ENCODE measurements at regions not wholly inside any gene's neighbourhood (a gene's known extent, or its start where the extent isn't known, plus 50 kb on each side); places are given as distances from the start of the nearest gene placed in this dataset.

DNA sequence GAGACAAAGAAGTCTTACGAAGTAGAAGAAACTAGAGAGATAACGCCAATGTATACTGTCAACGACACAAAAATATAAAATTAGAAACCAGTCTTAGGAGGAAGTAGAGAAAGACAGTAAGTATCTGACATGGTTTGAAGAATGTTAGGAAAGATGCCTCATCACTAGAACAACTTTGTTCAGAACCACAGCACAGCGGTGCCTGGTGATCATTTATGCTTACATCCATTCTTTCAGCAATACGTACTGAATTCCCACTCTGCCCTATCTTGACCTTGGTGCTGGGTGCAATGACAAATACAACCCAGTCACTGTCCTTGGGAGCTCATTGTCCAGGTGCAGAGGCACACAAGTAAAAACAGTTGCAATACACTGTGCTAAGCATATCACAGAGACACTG is 104.4 kb downstream of the TM2D1 start:
- H3K27ac ChIP-seq (ENCODE audit: low read depth, low read length), result no peak overlapping the region
- H3K79me1 ChIP-seq (ENCODE audit: low read depth, low read length), result no peaks in the 10 kb centered on the region
- no peak overlapping the region for H2BK15ac ChIP-seq (ENCODE audit: low read length)
- H3K9ac ChIP-seq (replicated peaks in 1 of 4; ENCODE audit: extremely low read depth in 1 of 4, low read depth in 3 of 4, low read length in 3 of 4), result no peak overlapping the region
- no peak overlapping the region for H3K23ac ChIP-seq (ENCODE audit: insufficient read length)
- H2BK20ac ChIP-seq (ENCODE audit: low read length), result no peak overlapping the region
- H3K4me3 ChIP-seq (ENCODE audit: extremely low read depth in 1 of 4, insufficient read depth in 2 of 4, low read depth in 3 of 4, low read length in 4 of 4), result no peak overlapping the region
- H4K20me1 ChIP-seq (replicated peaks in 1 of 2; ENCODE audit: control insufficient read depth in 1 of 2, insufficient read depth in 2 of 2, low read length in 2 of 2), result no peaks in the 10 kb centered on the region
- H3K79me2 ChIP-seq (ENCODE audit: control insufficient read depth in 1 of 2, insufficient read depth in 2 of 2, low read length in 2 of 2), result no peaks in the 10 kb centered on the region
- no peak overlapping the region for H2BK120ac ChIP-seq (replicated peaks; ENCODE audit: low read depth, low read length)
- H3K4ac ChIP-seq (replicated peaks; ENCODE audit: insufficient read length, low read depth, low read length), result peak overlapping the region; percentile 14
- no peaks in the 10 kb centered on the region; the same call in 1 of the 2 replicates for H3K23me2 ChIP-seq (ENCODE audit: low read depth, low read length)
- H3K18ac ChIP-seq (ENCODE audit: extremely low read depth, low read length), result no peak overlapping the region
- H3K4me2 ChIP-seq (ENCODE audit: insufficient read depth in 1 of 2, low read depth in 2 of 2, low read length in 2 of 2), result no peak overlapping the region
- H3K4me1 ChIP-seq (replicated peaks in 1 of 4; ENCODE audit: control insufficient read depth in 3 of 4, insufficient read depth in 4 of 4, low read length in 3 of 4), result peaks cover 0 to 5% (median 0%) of the 10 kb centered on the region in 4 experiments; a peak in 1 of 7 replicates
- no peak overlapping the region for H2BK5ac ChIP-seq (ENCODE audit: low read depth, low read length)
- no peak overlapping the region for H2BK12ac ChIP-seq (ENCODE audit: low read depth, low read length)
- H4K5ac ChIP-seq (ENCODE audit: insufficient read length, low read depth, low read length), result no peak overlapping the region
- DNase-seq (ENCODE audit: low read depth in 1 of 2, low spot score in 2 of 2), result no peak
- H3K14ac ChIP-seq (ENCODE audit: insufficient read length), result no peak overlapping the region
- no peak overlapping the region for H2AK5ac ChIP-seq (ENCODE audit: low read depth, low read length)
- ChIA-PET POLR2A (ENCODE audit: partially characterized antibody) (interaction anchor here (1.1 kb wide), 1 partner anchor 32 kb away, joined by 5 read pairs; no protein-coding TSS in a partner anchor), CTCF (ENCODE audit: partially characterized antibody) (interaction anchor here (0.9 to 2.2 kb wide), 4 partner anchors 9 to 771 kb away, joined by 3 to 5 read pairs (median 4); no protein-coding TSS in a partner anchor)
- no peak overlapping the region for H4K91ac ChIP-seq (replicated peaks; ENCODE audit: insufficient read length, low read length)
- H2AFZ ChIP-seq (ENCODE audit: low read length), result no peak overlapping the region
- H3K27me3 ChIP-seq (replicated peaks in 1 of 4; ENCODE audit: control insufficient read depth in 3 of 4, extremely low read depth in 1 of 4, insufficient read depth in 3 of 4, low read length in 3 of 4), result no peaks in the 10 kb centered on the region; a peak in 1 of 7 replicates
- no peak for FAIRE-seq
- no peaks in the 10 kb centered on the region for H3K9me3 ChIP-seq (ENCODE audit: insufficient read depth in 2 of 2, low read depth in 1 of 2, low read length in 1 of 2)
- WGBS, 2 experiments (ENCODE audit: extremely low coverage in 1 of 2, insufficient coverage in 1 of 2, insufficient read length in 1 of 2, insufficient replicate concordance in 2 of 2, low coverage in 1 of 2, low lambda C conversion rate in 2 of 2, missing lambda C conversion rate in 1 of 2), result 94% methylated on average over 5 of the region's 5 CpGs; no CpG with 5 or more reads in 1 of the 2 experiments
- H3K56ac ChIP-seq (replicated peaks; ENCODE audit: insufficient read length, low read depth, low read length), result no peak overlapping the region
- no peak overlapping the region for H4K8ac ChIP-seq (ENCODE audit: extremely low read depth, insufficient read depth, low read length)
- no peaks in the 10 kb centered on the region for H3K36me3 ChIP-seq (ENCODE audit: control insufficient read depth in 2 of 4, insufficient read depth in 4 of 4, low read length in 3 of 4)
- TF ChIP-seq POU5F1 (IDR thresholded peaks at IDR 0.05; ENCODE audit: low read depth, low read length) (no peak), PHF8 (conservative IDR thresholded peaks at IDR 0.05; ENCODE audit: low read depth, low read length) (no peak), BACH1 (IDR thresholded peaks at IDR 0.05; ENCODE audit: low read length) (no peak), CHD1 (IDR thresholded peaks at IDR 0.05; ENCODE audit: low read depth, low read length) (no peak), TAF1 (IDR thresholded peaks at IDR 0.05; ENCODE audit: low read depth, low read length) (no peak), EP300 (IDR thresholded peaks at IDR 0.05; ENCODE audit: borderline replicate concordance in 1 of 2, low read depth in 2 of 2, low read length in 2 of 2) (no peak), JUN (IDR thresholded peaks at IDR 0.05; ENCODE audit: low read depth, low read length) (no peak), BRCA1 (IDR thresholded peaks at IDR 0.05; ENCODE audit: low read depth, low read length) (no peak), JUND (IDR thresholded peaks at IDR 0.05; ENCODE audit: low read length) (no peak), RXRA (IDR thresholded peaks at IDR 0.05; ENCODE audit: insufficient read depth, low read depth, low read length) (no peak)
